ENCODE measurements at regions not wholly inside any gene's neighbourhood (a gene's known extent, or its start where the extent isn't known, plus 50 kb on each side); places are given as distances from the start of the nearest gene placed in this dataset.

DNA sequence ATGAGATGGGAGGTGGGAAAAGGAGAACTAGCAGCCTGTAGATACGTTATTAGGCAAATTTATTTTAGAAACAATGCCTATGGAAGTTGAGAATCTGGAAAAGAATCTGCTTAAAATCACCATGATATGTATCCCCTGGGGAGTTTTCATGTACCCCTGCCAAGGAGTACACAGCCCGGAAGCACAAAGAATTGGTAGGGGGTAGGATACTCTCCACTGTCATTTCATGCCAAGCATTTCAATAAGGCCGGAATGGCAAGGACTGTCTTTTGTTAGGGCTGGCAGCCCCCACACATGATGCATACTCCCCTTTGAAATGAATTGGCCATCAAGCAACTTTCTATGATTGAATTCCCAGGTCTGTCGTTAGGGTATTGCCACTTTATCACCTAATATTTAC is 111.5 kb upstream of the APP start:
- no peak for TF ChIP-seq EZH2phosphoT487 (IDR thresholded peaks at IDR 0.05; ENCODE audit: borderline replicate concordance, low read depth, low read length)
- TF ChIP-seq, protein P1, sequence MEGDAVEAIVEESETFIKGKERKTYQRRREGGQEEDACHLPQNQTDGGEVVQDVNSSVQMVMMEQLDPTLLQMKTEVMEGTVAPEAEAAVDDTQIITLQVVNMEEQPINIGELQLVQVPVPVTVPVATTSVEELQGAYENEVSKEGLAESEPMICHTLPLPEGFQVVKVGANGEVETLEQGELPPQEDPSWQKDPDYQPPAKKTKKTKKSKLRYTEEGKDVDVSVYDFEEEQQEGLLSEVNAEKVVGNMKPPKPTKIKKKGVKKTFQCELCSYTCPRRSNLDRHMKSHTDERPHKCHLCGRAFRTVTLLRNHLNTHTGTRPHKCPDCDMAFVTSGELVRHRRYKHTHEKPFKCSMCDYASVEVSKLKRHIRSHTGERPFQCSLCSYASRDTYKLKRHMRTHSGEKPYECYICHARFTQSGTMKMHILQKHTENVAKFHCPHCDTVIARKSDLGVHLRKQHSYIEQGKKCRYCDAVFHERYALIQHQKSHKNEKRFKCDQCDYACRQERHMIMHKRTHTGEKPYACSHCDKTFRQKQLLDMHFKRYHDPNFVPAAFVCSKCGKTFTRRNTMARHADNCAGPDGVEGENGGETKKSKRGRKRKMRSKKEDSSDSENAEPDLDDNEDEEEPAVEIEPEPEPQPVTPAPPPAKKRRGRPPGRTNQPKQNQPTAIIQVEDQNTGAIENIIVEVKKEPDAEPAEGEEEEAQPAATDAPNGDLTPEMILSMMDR (conservative IDR thresholded peaks at IDR 0.05; ENCODE audit: low read length) = no peak
